Mesendoderm (in vitro differentiated cells): ENCODE measurements at regions not wholly inside any gene's neighbourhood (a gene's known extent, or its start where the extent isn't known, plus 50 kb on each side); places are given as distances from the start of the nearest gene placed in this dataset.

Source experiments
- DNase-seq: peaks from one replicate; pipeline ENCODE4 v3.0.0; 2013
- H2AK5ac ChIP-seq: 2 replicates; pipeline ENCODE4 v1.6.1; 2013; ENCODE audit warnings: low read length, inconsistent platforms
- H2BK120ac ChIP-seq: 2 replicates; pipeline ENCODE4 v1.6.1; 2013; ENCODE audit warnings: low read depth, mild to moderate bottlenecking, low read length, moderate library complexity, mixed read lengths
- H2BK15ac ChIP-seq: replicated peaks from 2 replicates; pipeline ENCODE4 v1.6.1; 2013; ENCODE audit warnings: low read depth, mild to moderate bottlenecking, moderate library complexity
- H2BK5ac ChIP-seq: 2 replicates; pipeline ENCODE4 v1.6.1; 2013; ENCODE audit warnings: low read length, inconsistent platforms
- H3K18ac ChIP-seq: 2 replicates; pipeline ENCODE4 v1.6.1; 2013; ENCODE audit warnings: mild to moderate bottlenecking, low read length, mixed read lengths
- H3K23ac ChIP-seq: one replicate; pipeline ENCODE4 v1.6.1; 2013; ENCODE audit warnings: low read length
- H3K27ac ChIP-seq: 2 replicates; pipeline ENCODE4 v1.5.1; 2013; ENCODE audit warnings: low read depth, mild to moderate bottlenecking, inconsistent platforms, low read length, moderate library complexity
- H3K27me3 ChIP-seq: 2 replicates; pipeline ENCODE4 v1.6.1; 2013; ENCODE audit warnings: low read length, control low read depth, mild to moderate bottlenecking, inconsistent platforms; ENCODE audit not compliant: insufficient read depth, poor library complexity
- H3K36me3 ChIP-seq: 2 replicates; pipeline ENCODE4 v1.6.1; 2013; ENCODE audit warnings: low read length, inconsistent platforms; ENCODE audit not compliant: control insufficient read depth, insufficient read depth
- H3K4ac ChIP-seq: one replicate; pipeline ENCODE4 v1.6.1; 2013; ENCODE audit warnings: low read depth, mild to moderate bottlenecking, low read length, moderate library complexity
- H3K4me1 ChIP-seq: 2 replicates; pipeline ENCODE4 v1.6.1; 2013; ENCODE audit warnings: low read depth, low read length, inconsistent platforms; ENCODE audit not compliant: control insufficient read depth
- H3K4me2 ChIP-seq: 2 replicates; pipeline ENCODE4 v1.6.1; 2013; ENCODE audit warnings: low read length
- H3K4me3 ChIP-seq: 2 replicates; pipeline ENCODE4 v1.5.1; 2013; ENCODE audit warnings: mild to moderate bottlenecking, low read length
- H3K56ac ChIP-seq: one replicate; pipeline ENCODE4 v1.6.1; 2013; ENCODE audit warnings: low read length
- H3K79me1 ChIP-seq: 2 replicates; pipeline ENCODE4 v1.6.1; 2013; ENCODE audit warnings: low read length, inconsistent platforms
- H3K79me2 ChIP-seq: 2 replicates; pipeline ENCODE4 v1.6.1; 2013; ENCODE audit warnings: mild to moderate bottlenecking, low read length; ENCODE audit not compliant: control insufficient read depth, insufficient read depth
- H3K9ac ChIP-seq: 2 replicates; pipeline ENCODE4 v1.6.1; 2013; ENCODE audit warnings: low read length, inconsistent platforms
- H4K5ac ChIP-seq: one replicate; pipeline ENCODE4 v1.6.1; 2013; ENCODE audit warnings: low read length
- H4K8ac ChIP-seq: one replicate; pipeline ENCODE4 v1.6.1; 2013; ENCODE audit warnings: low read depth, mild to moderate bottlenecking, control low read depth, low read length, moderate library complexity
- WGBS: extraction: QIAGEN DNeasy Blood & Tissue Kit; methylation state at CpG from one replicate; pipeline ENCODE4 v1.1.7; 2013; ENCODE audit warnings: low lambda C conversion rate, missing lambda C conversion rate; ENCODE audit not compliant: insufficient coverage; ENCODE audit errors: extremely low coverage; 5-methylcytosine and 5-hydroxymethylcytosine counted together

GRCh38 chr7:120123528-120123927 lies 149.4 kb upstream of the KCND2 start:
- Histone ChIP-seq H4K8ac (no peak overlapping the region), H3K27me3 (no peaks in the 10 kb centered on the region), H3K9ac (no peak overlapping the region), H3K4me2 (no peak overlapping the region), H3K18ac (no peak overlapping the region), H3K79me2 (no peaks in the 10 kb centered on the region), H3K56ac (no peak overlapping the region), H2BK15ac (no peak overlapping the region), H3K36me3 (no peaks in the 10 kb centered on the region), H3K27ac (no peak overlapping the region), H3K4me1 (no peaks in the 10 kb centered on the region), H3K4ac (no peak overlapping the region), H3K79me1 (no peaks in the 10 kb centered on the region), H3K4me3 (no peak overlapping the region), H3K23ac (no peak overlapping the region), H2AK5ac (no peak overlapping the region), H2BK5ac (no peak overlapping the region), H2BK120ac (no peak overlapping the region), H4K5ac (no peak overlapping the region)
- DNase-seq, result no peak
- no CpG with 5 or more reads among the region's 1 CpG for WGBS

GRCh38 chr7:120131096-120131839 lies 141.7 kb upstream of the KCND2 start:
- H2BK5ac ChIP-seq, result no peak overlapping the region
- no peak overlapping the region for H4K8ac ChIP-seq
- H4K5ac ChIP-seq, result no peak overlapping the region
- no peak for DNase-seq
- H3K18ac ChIP-seq, result no peak overlapping the region
- no peaks in the 10 kb centered on the region for H3K27me3 ChIP-seq
- H2BK120ac ChIP-seq, result no peak overlapping the region
- no peaks in the 10 kb centered on the region for H3K36me3 ChIP-seq
- H3K79me2 ChIP-seq, result no peaks in the 10 kb centered on the region
- H2BK15ac ChIP-seq, result no peak overlapping the region
- no peak overlapping the region for H3K56ac ChIP-seq
- H3K23ac ChIP-seq, result no peak overlapping the region
- no peaks in the 10 kb centered on the region for H3K4me1 ChIP-seq
- no peaks in the 10 kb centered on the region for H3K79me1 ChIP-seq
- no peak overlapping the region for H3K4ac ChIP-seq
- no peak overlapping the region for H2AK5ac ChIP-seq
- no peak overlapping the region for H3K27ac ChIP-seq
- no peak overlapping the region for H3K4me3 ChIP-seq
- WGBS, result no CpG with 5 or more reads among the region's 5 CpGs
- H3K9ac ChIP-seq, result no peak overlapping the region
- no peak overlapping the region for H3K4me2 ChIP-seq

GRCh38 chr7:120138497-120138896 lies 134.5 kb upstream of the KCND2 start:
- no peak overlapping the region for H3K4me3 ChIP-seq
- H3K9ac ChIP-seq, result no peak overlapping the region
- H4K8ac ChIP-seq, result no peak overlapping the region
- no peaks in the 10 kb centered on the region for H3K79me1 ChIP-seq
- H2AK5ac ChIP-seq, result no peak overlapping the region
- no peaks in the 10 kb centered on the region for H3K36me3 ChIP-seq
- no peak overlapping the region for H3K4ac ChIP-seq
- no peaks in the 10 kb centered on the region for H3K27me3 ChIP-seq
- H2BK120ac ChIP-seq, result no peak overlapping the region
- H3K79me2 ChIP-seq, result no peaks in the 10 kb centered on the region
- H3K27ac ChIP-seq, result no peak overlapping the region
- no peak overlapping the region for H3K56ac ChIP-seq
- no peak overlapping the region for H2BK5ac ChIP-seq
- no peak overlapping the region for H3K18ac ChIP-seq
- no peaks in the 10 kb centered on the region for H3K4me1 ChIP-seq
- H3K23ac ChIP-seq, result no peak overlapping the region
- no peak overlapping the region for H3K4me2 ChIP-seq
- DNase-seq, result no peak
- H4K5ac ChIP-seq, result no peak overlapping the region
- no CpG with 5 or more reads among the region's 1 CpG for WGBS
- H2BK15ac ChIP-seq, result no peak overlapping the region

- Histone ChIP-seq H3K23ac (no peak overlapping the region), H3K79me2 (no peaks in the 10 kb centered on the region), H2BK5ac (no peak overlapping the region), H3K4me1 (no peaks in the 10 kb centered on the region), H3K9ac (no peak overlapping the region), H2BK15ac (no peak overlapping the region), H2AK5ac (no peak overlapping the region), H4K5ac (no peak overlapping the region), H3K27me3 (no peaks in the 10 kb centered on the region), H2BK120ac (no peak overlapping the region), H3K4ac (no peak overlapping the region), H3K27ac (no peak overlapping the region), H3K4me2 (no peak overlapping the region), H3K4me3 (no peak overlapping the region), H3K79me1 (no peaks in the 10 kb centered on the region), H3K18ac (no peak overlapping the region), H3K36me3 (no peaks in the 10 kb centered on the region), H4K8ac (no peak overlapping the region), H3K56ac (no peak overlapping the region)
- no peak for DNase-seq
- no CpG with 5 or more reads among the region's 1 CpG for WGBS
Observed at GRCh38 chr7:120156476-120156875, 116.5 kb upstream of the KCND2 start.

- no peak overlapping the region for H2BK120ac ChIP-seq
- no peak overlapping the region for H4K8ac ChIP-seq
- H3K79me2 ChIP-seq, result no peaks in the 10 kb centered on the region
- H3K56ac ChIP-seq, result no peak overlapping the region
- H2AK5ac ChIP-seq, result no peak overlapping the region
- no peak overlapping the region for H3K4me2 ChIP-seq
- H3K18ac ChIP-seq, result no peak overlapping the region
- no peak overlapping the region for H2BK15ac ChIP-seq
- H3K4me3 ChIP-seq, result no peak overlapping the region
- H3K27ac ChIP-seq, result no peak overlapping the region
- no peak for DNase-seq
- H3K4me1 ChIP-seq, result no peaks in the 10 kb centered on the region
- H3K27me3 ChIP-seq, result no peaks in the 10 kb centered on the region
- no peak overlapping the region for H2BK5ac ChIP-seq
- no peaks in the 10 kb centered on the region for H3K36me3 ChIP-seq
- no peak overlapping the region for H4K5ac ChIP-seq
- no peak overlapping the region for H3K23ac ChIP-seq
- WGBS, result no CpG with 5 or more reads among the region's 2 CpGs
- no peaks in the 10 kb centered on the region for H3K79me1 ChIP-seq
- no peak overlapping the region for H3K4ac ChIP-seq
- H3K9ac ChIP-seq, result no peak overlapping the region
Observed at GRCh38 chr7:120160166-120160565, 112.8 kb upstream of the KCND2 start.

- Histone ChIP-seq H3K56ac (no peak overlapping the region), H3K18ac (no peak overlapping the region), H3K36me3 (no peaks in the 10 kb centered on the region), H3K27me3 (no peaks in the 10 kb centered on the region), H3K4me2 (no peak overlapping the region), H2BK5ac (no peak overlapping the region), H3K4ac (no peak overlapping the region), H2BK15ac (no peak overlapping the region), H4K8ac (no peak overlapping the region), H3K79me2 (no peaks in the 10 kb centered on the region), H4K5ac (no peak overlapping the region), H3K79me1 (no peaks in the 10 kb centered on the region), H3K4me3 (no peak overlapping the region), H3K27ac (no peak overlapping the region), H2AK5ac (no peak overlapping the region), H3K9ac (no peak overlapping the region), H3K23ac (no peak overlapping the region), H3K4me1 (no peaks in the 10 kb centered on the region), H2BK120ac (no peak overlapping the region)
- WGBS, result no CpG with 5 or more reads among the region's 4 CpGs
- DNase-seq, result no peak
Observed at GRCh38 chr7:120163449-120163848, 109.5 kb upstream of the KCND2 start.
